ENCODE measurements at regions not wholly inside any gene's neighbourhood (a gene's known extent, or its start where the extent isn't known, plus 50 kb on each side); places are given as distances from the start of the nearest gene placed in this dataset.

- no peak overlapping the region for H3K4me3 ChIP-seq (ENCODE audit: low read depth, low read length)
- no peak for TF ChIP-seq CTCF (IDR thresholded peaks at IDR 0.05; ENCODE audit: insufficient read depth, low read depth, low read length)
- no peak for DNase-seq (ENCODE audit: low read depth)
These were observed 1205.9 kb upstream of the GYPC start for GRCh38 chr2:125450092-125450491.

GRCh38 chr2:125455110-125455509, 1200.8 kb upstream of the GYPC start:
- TF ChIP-seq CTCF (IDR thresholded peaks at IDR 0.05; ENCODE audit: insufficient read depth, low read depth, low read length), result no peak
- DNase-seq (ENCODE audit: low read depth), result no peak
- no peak overlapping the region for H3K4me3 ChIP-seq (ENCODE audit: low read depth, low read length)

- TF ChIP-seq CTCF (IDR thresholded peaks at IDR 0.05; ENCODE audit: insufficient read depth, low read depth, low read length), result no peak
- H3K4me3 ChIP-seq (ENCODE audit: low read depth, low read length), result no peak overlapping the region
- DNase-seq (ENCODE audit: low read depth), result no peak
These were observed 1199.1 kb upstream of the GYPC start for GRCh38 chr2:125456693-125457363.

GRCh38 chr2:125471963-125472362, 1184.0 kb upstream of the GYPC start:
- DNase-seq (ENCODE audit: low read depth), result no peak

GRCh38 chr2:125479143-125479636, 1176.8 kb upstream of the GYPC start:
- no peak for DNase-seq (ENCODE audit: low read depth)
- H3K4me3 ChIP-seq (ENCODE audit: low read depth, low read length), result no peak overlapping the region
- no peak for TF ChIP-seq CTCF (IDR thresholded peaks at IDR 0.05; ENCODE audit: insufficient read depth, low read depth, low read length)

More at GRCh38 chr2:125471963-125472362, 1184.0 kb upstream of the GYPC start:
- no peak for TF ChIP-seq CTCF (IDR thresholded peaks at IDR 0.05; ENCODE audit: insufficient read depth, low read depth, low read length)
- no peak overlapping the region for H3K4me3 ChIP-seq (ENCODE audit: low read depth, low read length)

GRCh38 chr2:125490308-125490707, 1165.7 kb upstream of the GYPC start:
- DNase-seq (ENCODE audit: low read depth), result no peak
- TF ChIP-seq CTCF (IDR thresholded peaks at IDR 0.05; ENCODE audit: insufficient read depth, low read depth, low read length), result no peak

GRCh38 chr2:125491663-125492062, 1164.3 kb upstream of the GYPC start:
- no peak for TF ChIP-seq CTCF (IDR thresholded peaks at IDR 0.05; ENCODE audit: insufficient read depth, low read depth, low read length)
- DNase-seq (ENCODE audit: low read depth), result no peak

More at GRCh38 chr2:125490308-125490707, 1165.7 kb upstream of the GYPC start:
- H3K4me3 ChIP-seq (ENCODE audit: low read depth, low read length), result no peak overlapping the region

More at GRCh38 chr2:125491663-125492062, 1164.3 kb upstream of the GYPC start:
- no peak overlapping the region for H3K4me3 ChIP-seq (ENCODE audit: low read depth, low read length)
